GM18909 (cell line): ENCODE measurements at regions not wholly inside any gene's neighbourhood (a gene's known extent, or its start where the extent isn't known, plus 50 kb on each side); places are given as distances from the start of the nearest gene placed in this dataset.

Source experiments
- ATAC-seq: cut with Tn5 transposase; IDR thresholded peaks from one replicate; pipeline ENCODE4 v1.9.1; 2021; ENCODE audit warnings: mild to moderate bottlenecking; ENCODE audit not compliant: unreplicated experiment, poor library complexity

DNA sequence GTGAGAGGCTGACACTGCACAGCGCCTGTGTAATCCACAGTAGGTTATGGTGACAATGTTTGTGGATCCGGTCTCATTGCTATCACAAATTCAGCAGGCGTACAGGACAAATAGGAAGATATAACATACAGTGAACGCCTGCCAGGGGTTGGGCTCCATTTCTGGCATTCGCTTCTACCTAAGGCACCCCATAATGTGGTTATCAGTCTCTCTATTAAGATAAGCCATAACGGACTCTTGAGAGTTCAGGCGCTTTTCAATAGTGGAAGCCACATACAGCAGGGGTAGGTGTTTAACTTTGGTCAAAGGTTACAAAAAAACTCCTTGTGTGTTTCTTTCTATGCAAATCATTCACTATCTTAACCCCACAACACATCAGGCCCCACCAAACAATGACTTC lies 72.8 kb downstream of the SIPA1L2 start:
- no peak for ATAC-seq

DNA sequence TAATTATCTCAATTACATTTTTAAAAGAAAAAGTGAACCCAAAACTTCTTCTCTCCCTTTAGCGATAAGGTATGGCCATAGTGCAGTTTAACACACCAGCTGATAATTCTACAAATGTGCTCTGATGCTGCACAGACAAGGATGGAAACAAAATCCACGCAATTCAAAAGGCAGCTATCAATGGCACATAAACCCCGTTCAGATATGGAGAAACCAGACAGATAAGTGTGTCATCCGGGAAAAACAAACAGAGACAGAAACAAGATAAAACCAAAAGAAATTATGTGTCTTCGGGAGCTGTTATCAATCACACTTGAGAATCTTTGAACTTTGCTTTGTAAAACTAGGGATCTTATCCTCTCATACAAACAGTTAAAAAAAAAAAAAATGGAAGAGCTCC lies 73.6 kb downstream of the SIPA1L2 start:
- ATAC-seq = no peak

DNA sequence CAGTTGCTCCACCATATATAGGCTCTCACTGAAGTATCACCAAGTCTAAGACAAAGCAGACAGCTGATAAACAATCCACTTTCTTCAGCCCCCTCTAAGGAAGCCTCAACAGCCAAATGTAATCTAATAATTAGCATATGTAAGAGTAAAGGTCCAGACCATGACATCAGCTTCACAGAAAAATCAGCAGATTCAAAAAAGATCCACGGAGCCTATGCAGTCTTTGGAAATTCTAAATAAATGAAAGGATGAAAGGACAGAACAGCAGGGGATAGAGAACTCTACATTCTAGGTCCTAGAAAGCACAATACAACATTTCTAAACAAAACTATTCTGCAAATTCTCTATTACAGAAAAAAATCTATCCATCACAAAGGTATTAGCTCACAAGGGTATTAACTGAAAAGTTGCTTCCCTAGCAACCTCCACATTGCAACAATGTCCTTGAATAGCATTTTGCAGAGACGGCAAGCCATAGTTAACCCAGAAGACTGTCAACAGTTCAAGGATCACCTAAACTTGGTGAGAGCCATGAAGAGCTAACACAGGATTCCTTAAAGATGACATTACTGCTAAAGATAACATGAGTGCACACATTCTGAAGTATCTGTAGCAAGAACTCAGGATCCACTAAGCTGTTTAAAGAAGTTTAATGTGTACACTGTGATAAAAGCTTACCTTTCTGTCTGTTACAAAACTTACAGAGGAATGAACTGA lies 74.3 kb downstream of the SIPA1L2 start:
- no peak for ATAC-seq

DNA sequence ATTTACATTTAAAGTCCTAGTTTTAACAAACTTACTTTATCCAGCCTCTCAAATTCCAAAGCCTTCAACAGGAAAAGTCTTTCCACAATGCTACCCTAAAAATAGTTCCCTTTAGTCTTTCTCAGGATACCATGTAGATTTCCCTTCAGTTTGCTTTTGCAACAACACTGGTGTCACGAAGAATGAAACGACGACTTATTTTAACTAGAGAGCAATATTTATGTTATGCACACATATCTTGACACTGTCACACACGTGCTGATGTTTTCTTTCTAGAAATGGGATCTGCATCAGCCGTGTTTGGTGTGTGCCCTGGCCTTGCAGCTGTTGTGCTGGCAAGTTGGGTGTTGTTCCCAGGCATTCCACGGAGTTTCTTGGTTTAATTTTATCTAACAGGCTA lies 75.5 kb downstream of the SIPA1L2 start:
- no peak for ATAC-seq

DNA sequence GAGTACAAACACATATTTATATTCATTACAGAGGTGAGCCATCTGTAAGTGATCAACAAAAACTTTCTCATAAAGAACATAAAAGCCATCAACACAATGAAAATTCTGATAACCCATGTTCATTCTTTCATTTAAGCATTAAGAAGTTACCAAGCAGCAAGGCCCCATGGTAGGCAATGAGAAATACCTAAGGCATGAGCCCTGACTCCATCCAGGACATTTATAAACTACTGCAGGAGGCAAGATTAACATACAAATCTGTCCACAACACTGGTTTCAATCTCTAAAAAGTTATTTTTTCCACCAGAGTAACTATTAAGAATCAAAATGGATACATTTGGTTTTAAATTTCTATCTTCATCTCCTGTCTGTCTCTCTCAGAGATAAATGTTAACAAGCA lies 76.1 kb downstream of the SIPA1L2 start:
- ATAC-seq = no peak

DNA sequence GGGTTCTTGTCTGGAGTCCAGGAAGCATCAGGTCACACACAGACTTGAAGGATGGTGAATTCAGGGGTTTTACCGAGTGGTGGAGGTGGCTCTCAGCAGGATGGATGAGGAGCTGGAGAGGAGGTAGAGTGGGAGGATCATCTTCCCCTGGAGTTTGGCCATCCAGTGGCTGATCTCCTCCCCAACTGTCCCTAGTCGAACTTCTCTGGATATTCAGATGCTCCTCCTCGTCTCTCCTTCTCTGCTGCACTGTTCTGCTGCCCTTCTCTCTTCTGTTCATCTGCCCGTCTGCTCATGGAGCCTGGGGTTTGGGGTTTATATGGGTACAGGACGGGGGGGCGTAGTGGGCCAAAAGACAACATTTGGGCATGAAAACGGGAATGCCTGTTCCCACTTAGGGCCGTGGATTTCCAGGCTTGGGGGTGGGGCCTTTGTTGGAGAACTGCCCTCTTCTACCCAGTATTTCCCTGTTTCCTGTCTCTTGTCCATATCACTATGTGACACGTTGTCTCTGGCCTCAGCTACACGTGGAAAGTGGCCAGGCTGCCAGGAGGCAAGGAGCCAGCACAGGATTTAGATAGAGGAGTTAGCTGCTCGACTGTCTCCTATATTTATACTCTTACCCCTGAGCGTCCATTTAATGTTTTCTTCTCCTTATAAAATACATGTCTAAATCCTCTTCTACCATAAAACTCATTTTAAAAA lies 76.7 kb downstream of the SIPA1L2 start:
- ATAC-seq = no peak

DNA sequence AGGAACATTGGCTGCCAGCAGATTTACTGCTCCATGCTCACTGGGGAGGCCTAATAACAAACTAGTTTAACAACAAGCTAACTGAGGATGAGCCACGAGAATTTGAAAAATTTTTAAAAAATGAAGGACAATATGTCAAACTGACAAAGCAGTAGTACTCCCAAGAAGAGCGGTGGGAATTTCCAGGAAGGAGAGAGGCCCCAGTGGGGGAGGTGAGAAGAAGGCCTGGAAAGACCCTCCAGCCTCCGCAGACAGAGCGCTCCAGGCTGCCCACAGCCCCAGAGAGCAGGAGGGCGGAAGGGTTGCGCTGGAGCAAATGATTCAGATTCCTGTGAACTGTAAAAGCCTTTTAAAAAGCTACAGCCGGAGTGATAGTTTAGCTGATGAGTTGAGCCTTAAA lies 78.5 kb downstream of the SIPA1L2 start:
- ATAC-seq = no peak

DNA sequence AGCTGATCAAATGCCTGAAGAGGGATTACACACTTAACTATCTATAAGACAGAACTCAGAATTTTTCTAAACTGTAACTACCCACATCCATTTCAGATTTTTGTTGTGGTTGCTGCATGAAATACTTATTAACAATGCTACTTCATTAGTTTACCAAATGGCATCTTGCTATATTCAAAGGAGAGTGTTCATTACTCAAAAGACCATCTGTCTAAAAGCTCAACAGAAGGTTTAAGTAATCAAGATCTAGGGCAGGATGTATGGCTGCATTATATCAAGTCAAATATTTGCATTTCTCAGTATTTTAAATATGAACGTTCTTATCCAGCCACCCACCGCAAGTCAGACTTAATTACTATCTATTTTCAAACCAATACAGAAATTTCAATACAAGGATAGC lies 79.9 kb downstream of the SIPA1L2 start:
- no peak for ATAC-seq

DNA sequence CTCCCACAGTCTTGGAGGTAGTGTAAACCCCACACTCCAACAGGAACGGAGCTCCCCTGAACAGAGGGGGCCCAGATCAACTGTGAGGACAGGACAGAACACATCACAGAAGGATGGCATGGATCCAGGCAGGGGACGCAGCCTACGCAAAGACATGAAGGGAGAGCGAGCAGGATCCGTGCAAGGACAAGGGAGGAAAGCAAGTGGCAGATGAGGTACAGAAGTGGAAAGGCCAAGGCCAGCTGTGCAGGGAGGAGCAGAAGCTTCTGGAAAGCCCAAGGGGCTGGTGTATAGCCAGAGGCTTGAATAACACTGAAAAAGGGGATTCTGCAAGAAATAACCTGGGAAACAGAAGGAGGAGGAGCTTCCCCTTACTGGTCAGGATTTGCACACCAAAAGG lies 81.2 kb downstream of the SIPA1L2 start:
- no peak for ATAC-seq

DNA sequence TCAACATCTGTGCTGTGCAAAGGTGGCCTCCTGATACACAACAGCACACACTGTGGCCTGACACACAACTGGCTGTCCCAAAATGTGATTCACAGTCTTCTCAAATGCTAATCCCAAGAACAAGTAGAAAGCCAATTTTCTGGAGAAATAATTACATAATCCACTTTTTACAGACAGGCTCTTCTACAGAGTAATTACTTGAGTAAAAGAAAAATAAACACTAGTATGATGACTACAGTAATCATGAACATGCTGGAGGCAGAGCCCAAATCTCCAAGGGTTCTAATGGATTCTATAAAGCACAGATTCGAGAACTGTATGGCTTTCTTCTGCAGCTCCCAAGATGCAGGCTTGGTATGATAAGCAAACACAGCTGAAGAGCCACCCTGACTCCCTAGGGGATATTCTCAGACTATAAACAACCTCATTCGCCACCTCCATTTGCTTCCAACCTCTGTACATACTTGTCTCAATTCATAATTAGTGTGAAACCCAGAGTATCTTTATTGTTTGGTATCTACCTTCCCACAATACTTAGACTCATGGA lies 81.9 kb downstream of the SIPA1L2 start:
- ATAC-seq = no peak

DNA sequence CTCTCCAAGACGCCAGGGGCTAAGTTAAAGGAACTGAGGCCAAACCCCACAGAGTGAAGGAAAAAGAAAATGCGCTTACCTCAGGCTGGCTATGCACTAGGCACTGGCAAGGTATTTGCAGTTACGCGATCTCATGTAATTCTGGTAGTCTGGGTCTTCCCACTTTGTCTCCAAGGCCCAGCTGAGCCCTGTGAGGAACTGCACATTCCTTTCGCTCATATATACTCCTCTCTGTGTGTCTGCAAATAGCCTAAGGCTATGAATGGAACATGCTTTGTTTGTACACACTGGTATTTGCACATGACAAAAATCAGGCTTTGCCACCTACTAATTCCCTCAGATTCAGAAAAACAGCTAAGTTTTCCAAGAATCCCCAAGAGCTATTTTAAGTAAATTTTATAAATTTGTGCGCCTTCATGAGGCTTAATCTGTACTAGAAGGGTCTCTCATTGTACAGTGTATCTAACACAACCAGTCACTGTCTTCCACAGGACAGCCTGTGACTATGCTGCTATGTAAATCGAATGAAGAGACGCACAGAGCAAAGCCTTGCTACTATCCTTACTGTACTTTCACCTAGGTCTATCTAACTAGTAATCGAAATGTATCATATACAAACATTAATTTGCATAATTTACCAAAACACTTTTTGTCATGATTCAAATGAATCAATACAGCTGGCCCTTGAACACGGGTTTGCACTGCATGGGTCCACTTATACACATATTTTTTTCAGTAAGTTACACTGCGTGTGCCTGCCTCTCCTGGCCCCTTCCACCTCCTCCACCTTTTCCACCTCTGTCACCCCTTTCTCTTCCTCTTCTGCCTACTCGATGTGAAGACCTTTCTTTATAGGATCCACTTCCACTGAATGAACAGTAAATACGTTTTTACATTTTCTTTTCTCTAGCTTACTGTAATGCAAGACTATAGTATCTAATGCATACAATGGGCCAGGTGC lies 87.0 kb downstream of the SIPA1L2 start:
- no peak for ATAC-seq

DNA sequence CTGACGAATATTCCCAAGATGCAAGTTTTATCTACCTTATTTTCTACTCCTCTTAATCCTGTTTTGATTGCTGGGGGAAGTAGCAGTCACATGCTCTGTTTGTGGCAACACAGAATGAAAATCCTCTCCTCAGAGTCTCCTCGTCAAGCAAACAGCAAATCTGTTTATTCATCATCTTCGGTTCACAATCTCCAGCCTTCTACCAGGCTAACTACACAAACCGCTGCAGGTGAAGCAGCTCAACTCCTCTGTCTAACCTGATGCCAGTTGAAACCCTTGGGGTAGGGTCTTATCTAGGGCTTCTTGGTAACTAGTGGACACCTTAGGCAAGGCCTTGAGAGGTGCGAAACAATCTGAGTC lies 91.0 kb downstream of the SIPA1L2 start:
- ATAC-seq = no peak

DNA sequence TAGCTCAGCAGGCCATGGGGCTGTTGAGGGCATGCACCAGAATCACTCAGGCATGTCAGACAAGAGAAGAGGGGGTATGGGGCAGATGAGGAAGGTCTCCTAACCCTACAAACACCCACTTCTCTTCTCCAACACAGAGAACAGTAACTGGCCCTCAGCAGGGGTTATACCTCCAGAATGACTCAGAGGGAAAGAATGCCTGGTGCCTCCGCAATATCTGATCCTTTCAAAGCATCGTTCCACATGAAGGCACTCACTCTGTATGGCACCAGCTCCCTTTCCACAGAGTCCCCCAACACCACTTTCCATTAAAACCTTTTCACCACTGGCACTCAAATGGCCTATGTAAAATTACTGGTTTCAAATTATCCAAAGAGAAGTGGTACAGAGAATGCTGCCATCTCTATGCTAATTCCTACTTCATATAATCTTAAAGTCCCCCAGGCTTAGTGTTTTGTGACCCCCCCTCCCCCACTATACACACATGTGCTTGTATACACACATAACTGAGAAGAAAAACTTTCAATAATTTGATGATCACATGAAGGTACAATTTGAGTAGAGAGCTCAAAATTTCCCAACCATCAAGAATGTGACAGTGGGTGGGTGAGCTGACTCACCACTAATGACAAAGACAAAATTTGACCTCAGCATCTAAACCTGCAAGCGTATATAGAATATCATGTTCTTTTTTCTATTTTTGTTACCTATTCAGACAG lies 91.5 kb downstream of the SIPA1L2 start:
- ATAC-seq = no peak

DNA sequence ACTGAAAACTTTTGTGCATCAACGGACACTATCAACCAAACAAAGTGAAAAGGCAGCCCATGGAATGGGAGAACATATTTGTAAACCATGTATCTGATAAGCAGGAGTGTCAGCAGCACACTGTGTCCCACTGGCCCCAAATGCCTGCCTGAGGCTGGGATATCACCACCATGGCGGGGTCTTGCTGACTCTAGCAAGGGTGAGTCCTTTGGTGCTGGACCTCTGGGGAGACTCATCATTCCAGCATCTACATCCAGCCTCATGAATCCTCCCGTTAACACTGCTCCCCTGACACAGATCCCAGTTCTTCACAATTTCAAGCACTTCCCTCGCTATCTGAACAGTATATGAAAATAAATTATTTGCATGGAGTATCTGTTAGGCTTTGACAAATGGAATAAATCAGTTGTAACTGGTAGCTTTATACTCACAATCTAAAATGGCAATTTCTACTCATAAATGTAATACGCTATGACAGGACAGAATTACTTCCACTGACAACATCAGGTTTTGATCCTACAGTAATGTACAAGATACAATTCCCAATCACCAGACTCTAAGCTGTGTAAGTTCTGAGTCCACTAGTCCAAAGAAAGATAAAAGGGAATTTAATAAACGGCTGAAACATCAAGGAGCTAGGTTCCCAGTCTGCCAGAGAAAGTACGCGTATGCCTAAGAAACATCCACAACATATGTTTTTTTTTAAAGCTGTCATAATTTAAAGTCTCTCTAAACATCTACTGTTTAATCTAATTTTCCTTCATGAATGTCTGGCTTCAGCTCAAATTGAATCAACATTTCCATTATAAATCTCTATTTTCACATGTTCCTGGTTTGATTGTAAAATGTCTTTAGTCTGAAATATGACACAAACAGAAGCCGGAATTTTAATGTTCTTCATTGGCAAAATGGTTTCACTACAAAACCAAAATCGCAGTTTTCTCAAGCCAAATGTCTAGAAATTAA lies 95.1 kb downstream of the SIPA1L2 start:
- no peak for ATAC-seq

DNA sequence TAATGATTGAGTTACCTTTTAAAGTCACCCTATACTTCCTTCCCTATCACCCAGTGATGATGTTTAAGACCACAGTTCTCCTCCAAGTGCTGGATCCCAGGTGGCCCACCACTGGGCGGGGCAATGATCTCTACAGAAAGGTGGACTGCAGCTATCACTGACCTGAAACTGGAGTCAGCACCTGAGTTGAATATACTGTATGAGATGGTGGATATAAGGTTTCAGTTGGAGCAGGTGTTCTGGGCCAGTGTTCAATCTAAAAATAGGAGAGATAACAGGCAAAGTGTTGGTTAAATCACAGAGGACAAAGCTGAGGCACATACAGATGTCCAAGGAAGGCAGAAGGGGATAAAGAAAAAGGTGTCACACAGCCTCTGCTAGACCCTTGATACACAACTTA lies 96.6 kb downstream of the SIPA1L2 start:
- no peak for ATAC-seq

DNA sequence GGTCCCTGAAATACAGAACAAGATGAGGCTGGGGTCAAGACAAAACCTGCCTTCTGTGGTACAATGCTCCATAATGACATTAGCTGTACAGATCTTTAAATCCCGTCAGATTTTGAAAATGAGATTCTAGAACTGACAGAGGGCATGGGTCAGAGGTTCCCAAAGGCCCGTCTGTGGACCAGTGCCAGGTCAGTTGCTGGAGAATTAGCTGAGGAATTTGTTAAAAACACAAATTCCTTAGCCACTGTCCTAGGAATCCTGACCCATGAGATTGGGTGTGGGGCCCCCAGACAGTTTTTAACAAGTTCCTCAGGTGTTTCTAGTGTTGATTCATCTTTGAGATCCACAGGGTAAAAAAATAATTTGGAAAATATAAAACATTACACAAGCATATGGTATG lies 97.0 kb downstream of the SIPA1L2 start:
- ATAC-seq = no peak

DNA sequence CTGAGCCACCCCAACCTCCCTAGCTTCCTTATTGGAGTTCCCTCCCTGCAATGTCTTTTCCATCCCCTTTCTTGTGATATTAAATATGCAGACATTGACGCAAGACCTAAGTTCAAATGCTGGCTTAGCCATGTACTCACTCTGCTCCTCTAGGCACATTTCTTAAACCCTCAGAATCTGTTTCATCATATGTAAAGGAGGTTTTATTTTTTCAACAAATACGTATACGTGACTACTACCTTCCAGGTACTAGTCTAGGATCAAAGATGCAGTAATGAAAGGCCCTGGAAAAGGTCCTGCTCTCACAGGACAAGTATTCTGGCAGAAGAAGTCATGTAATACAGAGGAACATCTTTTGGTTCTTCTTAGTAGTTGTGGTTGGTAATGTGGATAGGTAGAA lies 98.6 kb downstream of the SIPA1L2 start:
- no peak for ATAC-seq

DNA sequence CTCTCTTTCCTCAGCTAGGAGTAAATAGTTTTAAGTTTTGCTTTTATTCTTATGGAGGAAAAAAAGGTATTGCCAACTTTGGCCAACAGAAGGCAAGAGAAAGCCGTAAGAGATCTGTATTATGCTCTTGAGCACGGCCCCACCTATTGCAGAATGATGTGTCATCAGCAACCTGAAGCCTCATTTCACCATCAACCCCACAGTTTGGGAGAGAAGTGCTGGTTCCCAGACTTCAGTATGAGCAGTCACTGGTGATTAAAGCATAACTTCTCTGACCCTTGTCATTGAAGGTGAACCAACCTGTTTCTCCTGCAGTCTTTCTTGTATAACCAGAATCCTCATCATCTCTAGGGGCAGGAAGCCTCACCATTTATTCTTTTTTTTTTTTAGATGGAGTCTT lies 100.2 kb downstream of the SIPA1L2 start:
- ATAC-seq = no peak

DNA sequence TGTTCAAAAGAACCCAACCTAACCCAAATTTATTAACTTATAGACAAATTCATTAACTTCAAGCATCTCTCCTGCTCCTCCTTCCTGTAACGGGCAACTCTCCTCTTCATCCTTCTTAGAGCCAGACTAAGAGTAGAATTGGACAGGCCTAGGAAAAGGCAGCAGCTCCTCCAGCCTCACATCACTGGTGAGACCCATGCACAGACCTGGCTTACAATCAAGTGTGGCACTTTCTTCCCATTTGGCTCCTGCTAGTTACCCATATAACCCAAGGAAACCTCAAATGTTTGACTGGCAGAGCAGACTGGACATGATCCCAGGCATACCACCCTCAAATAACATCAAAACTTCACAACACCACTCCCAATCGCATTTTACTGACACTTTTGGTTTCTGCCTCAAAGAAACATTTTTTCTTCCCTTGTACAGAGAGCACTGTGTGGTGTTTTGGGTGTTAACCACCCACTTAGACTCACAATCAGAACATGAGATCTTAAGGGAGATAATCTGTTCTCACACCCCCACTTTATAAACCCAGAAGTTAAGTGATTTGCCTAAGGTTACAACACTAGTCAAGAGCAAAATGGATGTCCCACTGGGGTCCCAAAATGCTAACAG lies 101.4 kb downstream of the SIPA1L2 start:
- no peak for ATAC-seq
